ENCODE measurements at regions not wholly inside any gene's neighbourhood (a gene's known extent, or its start where the extent isn't known, plus 50 kb on each side); places are given as distances from the start of the nearest gene placed in this dataset.
A peak's percentile ranks its signal among the peaks of the same experiment; 100 is the strongest.

- Mint-ChIP-seq H3K36me3 (no peaks in the 10 kb centered on the region), H3K27me3 (no peaks in the 10 kb centered on the region), H3K9me3 (peaks cover 0 to 10% (median 0%) of the 10 kb centered on the region in 7 donors), H3K27ac (no peak overlapping the region), H3K4me1 (no peaks in the 10 kb centered on the region), H3K4me3 (no peak overlapping the region)
- ATAC-seq (ENCODE audit: low read depth in 2 of 2) (no peak), DNase-seq (no peak)
Observed at GRCh38 chr20:6898928-6899327, 131.4 kb downstream of the BMP2 start.

DNA sequence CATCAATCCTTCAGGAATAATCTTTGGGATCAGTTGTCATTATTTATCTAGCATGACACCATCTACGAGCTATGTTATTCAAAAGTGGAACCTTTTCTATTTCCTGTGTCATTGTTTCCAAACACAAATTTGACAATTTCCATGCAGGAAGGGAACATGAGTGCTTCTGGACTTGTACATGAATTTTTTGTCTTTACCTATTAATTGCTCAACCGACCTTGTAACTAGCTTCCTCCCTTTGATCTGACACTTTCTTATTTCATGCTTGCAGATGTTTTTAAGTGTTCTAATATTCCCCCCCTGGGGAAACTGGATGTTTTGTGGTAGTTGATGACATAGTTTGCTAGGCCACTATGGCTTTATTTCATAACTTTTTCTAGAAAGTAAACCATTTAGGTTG is 139.4 kb downstream of the BMP2 start:
- Mint-ChIP-seq H3K4me1 (no peaks in the 10 kb centered on the region), H3K36me3 (no peaks in the 10 kb centered on the region), H3K9me3 (no peaks in the 10 kb centered on the region), H3K4me3 (no peak overlapping the region), H3K27me3 (no peaks in the 10 kb centered on the region), H3K27ac (no peak overlapping the region)
- no peak for DNase-seq
- no peak for ATAC-seq (ENCODE audit: low read depth in 2 of 2)

DNA sequence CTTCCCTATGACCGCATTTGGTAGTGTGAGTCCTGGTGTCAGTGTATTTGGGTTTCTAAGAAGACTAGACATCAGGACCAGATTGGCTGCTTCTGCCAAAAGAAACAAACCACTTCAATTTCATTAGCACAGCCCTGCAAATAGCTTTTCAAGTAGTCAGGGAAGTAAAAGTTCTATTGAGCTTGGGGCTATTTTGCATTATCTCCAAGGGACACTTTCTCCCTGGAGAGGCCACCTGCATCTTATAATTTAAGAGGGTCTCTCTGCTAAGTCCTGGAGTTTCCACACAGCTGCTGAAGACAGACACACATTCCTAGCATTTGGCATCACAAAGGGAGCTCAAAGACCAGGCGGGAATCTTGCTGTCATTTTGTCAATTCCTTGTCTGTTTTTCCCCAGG is 141.2 kb downstream of the BMP2 start:
- no peak for DNase-seq
- Mint-ChIP-seq H3K36me3 (no peaks in the 10 kb centered on the region), H3K27me3 (no peaks in the 10 kb centered on the region), H3K27ac (no peak overlapping the region), H3K9me3 (peaks cover 0 to 3% (median 0%) of the 10 kb centered on the region in 7 donors), H3K4me3 (peak overlapping the region in 1 of 8 donors; percentile 31), H3K4me1 (no peaks in the 10 kb centered on the region)
- no peak for ATAC-seq (ENCODE audit: low read depth in 2 of 2)

DNA sequence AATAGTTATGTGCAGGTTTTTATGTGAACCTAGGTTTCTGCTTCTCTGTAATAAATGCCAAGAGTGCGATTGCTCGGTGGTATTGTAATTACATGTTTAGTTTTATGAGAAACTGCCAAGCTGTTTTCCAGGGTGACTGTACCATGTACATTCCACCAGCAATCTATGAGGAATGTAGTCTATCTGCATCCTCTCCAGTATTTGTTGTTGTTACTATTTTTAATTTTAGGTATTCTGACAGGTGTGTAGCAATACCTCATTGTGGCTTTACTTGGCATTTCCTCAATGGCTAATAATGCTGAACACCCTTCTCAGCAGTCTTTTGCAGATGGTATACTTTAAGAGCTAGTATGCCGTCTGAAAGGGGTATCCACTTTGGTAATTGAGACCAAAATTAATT is 142.1 kb downstream of the BMP2 start:
- no peak overlapping the region for H3K4me3 Mint-ChIP-seq
- H3K27me3 Mint-ChIP-seq, result no peaks in the 10 kb centered on the region
- DNase-seq (no peak), ATAC-seq (ENCODE audit: low read depth in 2 of 2) (no peak)
- peaks cover 0 to 3% (median 0%) of the 10 kb centered on the region in 7 donors for H3K9me3 Mint-ChIP-seq
- H3K36me3 Mint-ChIP-seq, result no peaks in the 10 kb centered on the region
- no peaks in the 10 kb centered on the region for H3K4me1 Mint-ChIP-seq
- H3K27ac Mint-ChIP-seq, result no peak overlapping the region

GRCh38 chr20:6914986-6915385 is 147.5 kb downstream of the BMP2 start:
- ATAC-seq (ENCODE audit: low read depth in 2 of 2), result no peak
- Mint-ChIP-seq H3K27ac (no peak overlapping the region), H3K27me3 (no peaks in the 10 kb centered on the region), H3K4me3 (no peak overlapping the region), H3K9me3 (peaks cover 0 to 3% (median 0%) of the 10 kb centered on the region in 7 donors), H3K4me1 (no peaks in the 10 kb centered on the region), H3K36me3 (no peaks in the 10 kb centered on the region)
- no peak for DNase-seq

- DNase-seq (no peak), ATAC-seq (ENCODE audit: low read depth in 2 of 2) (no peak)
- no peaks in the 10 kb centered on the region for H3K36me3 Mint-ChIP-seq
- H3K27ac Mint-ChIP-seq, result no peak overlapping the region
- no peaks in the 10 kb centered on the region for H3K27me3 Mint-ChIP-seq
- peaks cover 0 to 3% (median 0%) of the 10 kb centered on the region in 7 donors for H3K9me3 Mint-ChIP-seq
- H3K4me3 Mint-ChIP-seq, result no peak overlapping the region
- H3K4me1 Mint-ChIP-seq, result no peaks in the 10 kb centered on the region
Observed at GRCh38 chr20:6916938-6917337, 149.5 kb downstream of the BMP2 start.

- H3K9me3 Mint-ChIP-seq, result peaks cover 0 to 4% (median 0%) of the 10 kb centered on the region in 7 donors
- no peak for ATAC-seq (ENCODE audit: low read depth in 2 of 2)
- no peaks in the 10 kb centered on the region for H3K27me3 Mint-ChIP-seq
- no peak for DNase-seq
- H3K4me1 Mint-ChIP-seq, result no peaks in the 10 kb centered on the region
- H3K4me3 Mint-ChIP-seq, result no peak overlapping the region
- peak overlapping the region in 1 of 6 donors; percentile 72 for H3K27ac Mint-ChIP-seq
- H3K36me3 Mint-ChIP-seq, result no peaks in the 10 kb centered on the region
Observed at GRCh38 chr20:6919792-6920468, 152.4 kb downstream of the BMP2 start.

DNA sequence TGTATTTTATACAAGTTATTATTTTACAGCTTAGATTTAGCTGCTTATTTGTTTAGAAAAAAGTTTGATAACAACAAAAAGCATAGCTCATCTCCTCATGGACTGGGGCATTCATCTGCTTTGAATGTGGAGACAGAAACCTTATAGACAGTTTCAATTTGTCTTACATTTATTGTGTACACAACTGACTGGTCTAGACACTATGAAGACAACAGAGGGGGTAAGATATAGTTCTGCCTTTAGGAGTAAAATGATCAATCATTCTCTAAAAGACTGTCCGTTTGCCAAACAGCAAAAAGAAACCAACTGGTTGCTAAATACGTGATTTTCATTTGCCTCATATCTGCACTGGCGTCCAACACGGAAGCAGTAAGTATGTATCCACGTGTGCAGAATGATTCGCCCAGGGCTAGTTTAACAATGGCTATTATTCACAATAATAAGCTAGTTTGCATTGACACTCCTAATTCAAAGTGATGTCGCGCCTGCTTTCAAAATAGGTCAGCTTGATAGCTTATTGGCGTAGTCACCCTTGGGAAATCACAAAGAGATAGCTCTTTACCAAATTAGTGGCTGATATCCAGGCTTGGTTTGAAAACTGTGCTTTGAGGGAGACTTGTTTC is 153.6 kb downstream of the BMP2 start:
- no peak for DNase-seq
- no peaks in the 10 kb centered on the region for H3K27me3 Mint-ChIP-seq
- peaks cover 0 to 4% (median 0%) of the 10 kb centered on the region in 7 donors for H3K9me3 Mint-ChIP-seq
- no peak overlapping the region for H3K4me3 Mint-ChIP-seq
- no peaks in the 10 kb centered on the region for H3K4me1 Mint-ChIP-seq
- H3K36me3 Mint-ChIP-seq, result no peaks in the 10 kb centered on the region
- no peak for ATAC-seq (ENCODE audit: low read depth in 2 of 2)
- H3K27ac Mint-ChIP-seq, result no peak overlapping the region

- Mint-ChIP-seq H3K4me3 (no peak overlapping the region), H3K36me3 (no peaks in the 10 kb centered on the region), H3K27me3 (no peaks in the 10 kb centered on the region), H3K9me3 (peaks cover 0 to 9% (median 2%) of the 10 kb centered on the region in 7 donors), H3K27ac (no peak overlapping the region), H3K4me1 (no peaks in the 10 kb centered on the region)
- no peak for ATAC-seq (ENCODE audit: low read depth in 2 of 2)
- no peak for DNase-seq
Observed at GRCh38 chr20:6921717-6922386, 154.4 kb downstream of the BMP2 start.

DNA sequence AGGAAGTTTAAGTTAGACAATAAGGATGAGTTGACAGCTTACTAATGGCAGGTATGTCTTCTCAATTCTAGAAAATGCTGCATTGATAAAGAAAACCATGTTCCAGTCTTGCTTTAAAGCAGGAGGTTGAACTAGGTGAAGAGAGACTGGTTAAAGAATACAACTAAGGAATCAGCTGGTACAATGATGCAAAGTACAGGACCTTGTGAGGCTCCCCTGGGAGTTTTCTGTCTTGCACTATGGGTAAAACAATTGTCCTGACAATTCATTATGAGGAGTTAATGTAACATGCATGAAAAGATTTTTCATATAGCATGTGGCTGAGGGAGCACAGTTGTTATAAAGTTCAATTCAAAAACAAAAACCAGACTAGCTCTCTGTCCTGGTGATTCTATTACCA is 157.2 kb downstream of the BMP2 start:
- DNase-seq (no peak), ATAC-seq (ENCODE audit: low read depth in 2 of 2) (no peak)
- Mint-ChIP-seq H3K4me1 (no peaks in the 10 kb centered on the region), H3K9me3 (peaks cover 0 to 12% (median 3%) of the 10 kb centered on the region in 7 donors), H3K27ac (no peak overlapping the region), H3K36me3 (no peaks in the 10 kb centered on the region), H3K27me3 (no peaks in the 10 kb centered on the region), H3K4me3 (peak overlapping the region in 1 of 8 donors; percentile 29)

DNA sequence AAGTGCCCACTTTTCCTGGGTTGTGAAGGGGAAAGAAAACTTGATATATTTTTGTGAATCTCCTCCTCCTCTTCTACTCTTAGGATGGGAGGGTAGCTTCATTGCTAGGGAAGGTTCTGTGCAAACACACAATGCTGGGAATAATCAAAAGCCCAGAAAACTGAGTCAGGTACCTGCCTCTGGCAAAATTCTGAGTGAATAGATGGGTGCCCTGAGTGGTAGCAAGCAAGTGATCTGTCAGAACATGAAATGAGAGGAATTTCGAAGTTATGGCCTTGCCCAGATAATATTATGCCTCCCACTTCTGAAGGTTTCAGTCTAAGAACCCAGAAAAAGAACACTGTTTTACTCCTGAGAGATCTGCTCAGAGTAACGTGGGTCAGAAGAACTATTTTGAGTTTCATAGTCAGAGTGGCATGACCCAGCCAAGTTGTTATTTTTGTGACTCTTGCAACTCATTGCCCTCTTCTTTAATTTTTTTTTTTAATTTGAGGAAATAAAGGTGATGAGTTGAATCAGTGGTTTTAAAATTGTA is 158.3 kb downstream of the BMP2 start:
- H3K27me3 Mint-ChIP-seq, result no peaks in the 10 kb centered on the region
- H3K27ac Mint-ChIP-seq, result no peak overlapping the region
- no peak for DNase-seq
- H3K4me1 Mint-ChIP-seq, result no peaks in the 10 kb centered on the region
- H3K9me3 Mint-ChIP-seq, result peaks cover 0 to 12% (median 3%) of the 10 kb centered on the region in 7 donors
- ATAC-seq (ENCODE audit: low read depth in 2 of 2), result no peak
- H3K36me3 Mint-ChIP-seq, result no peaks in the 10 kb centered on the region
- H3K4me3 Mint-ChIP-seq, result no peak overlapping the region

DNA sequence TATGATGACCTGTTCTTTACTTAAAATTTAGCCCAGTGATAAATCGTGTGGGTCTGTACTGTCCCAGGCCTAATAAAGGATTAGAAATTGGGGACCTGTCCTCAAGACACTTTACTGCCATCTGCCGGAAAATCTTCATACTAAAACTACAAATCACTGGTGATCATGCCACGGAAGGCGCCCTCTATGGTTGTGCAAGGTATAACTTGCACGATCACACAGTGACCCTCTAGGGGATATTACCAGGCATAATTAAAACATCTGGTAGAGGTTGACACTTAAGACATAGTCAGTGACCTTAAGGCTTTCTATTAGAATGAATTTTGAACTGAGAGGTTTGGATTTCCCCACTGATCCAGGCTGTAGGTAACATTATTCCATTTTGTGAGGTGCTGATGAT is 172.6 kb downstream of the BMP2 start:
- H3K9me3 Mint-ChIP-seq, result peaks cover 0 to 4% (median 0%) of the 10 kb centered on the region in 7 donors
- H3K4me1 Mint-ChIP-seq, result no peaks in the 10 kb centered on the region
- no peak overlapping the region for H3K4me3 Mint-ChIP-seq
- DNase-seq, result no peak
- no peaks in the 10 kb centered on the region for H3K36me3 Mint-ChIP-seq
- ATAC-seq (ENCODE audit: low read depth in 2 of 2), result no peak
- peaks cover 0 to 5% (median 0%) of the 10 kb centered on the region in 3 donors for H3K27me3 Mint-ChIP-seq
- no peak overlapping the region for H3K27ac Mint-ChIP-seq

GRCh38 chr20:6940876-6941275 is 173.4 kb downstream of the BMP2 start:
- ATAC-seq (ENCODE audit: low read depth in 2 of 2) (no peak), DNase-seq (no peak)
- Mint-ChIP-seq H3K4me1 (no peaks in the 10 kb centered on the region), H3K27me3 (peaks cover 0 to 5% (median 0%) of the 10 kb centered on the region in 3 donors), H3K9me3 (peaks cover 0 to 4% (median 0%) of the 10 kb centered on the region in 7 donors), H3K36me3 (no peaks in the 10 kb centered on the region), H3K27ac (no peak overlapping the region), H3K4me3 (no peak overlapping the region)

GRCh38 chr20:6941571-6941970 is 174.1 kb downstream of the BMP2 start:
- ATAC-seq (ENCODE audit: low read depth in 2 of 2), result no peak
- H3K27ac Mint-ChIP-seq, result no peak overlapping the region
- no peaks in the 10 kb centered on the region for H3K36me3 Mint-ChIP-seq
- H3K9me3 Mint-ChIP-seq, result peaks cover 0 to 5% (median 0%) of the 10 kb centered on the region in 7 donors
- no peak for DNase-seq
- H3K4me3 Mint-ChIP-seq, result no peak overlapping the region
- H3K27me3 Mint-ChIP-seq, result peaks cover 0 to 5% (median 0%) of the 10 kb centered on the region in 3 donors
- no peaks in the 10 kb centered on the region for H3K4me1 Mint-ChIP-seq

All from naive B cell (primary cell).